HepG2 (cell line): ENCODE measurements at regions not wholly inside any gene's neighbourhood (a gene's known extent, or its start where the extent isn't known, plus 50 kb on each side); places are given as distances from the start of the nearest gene placed in this dataset.

Source experiments
- ATAC-seq: fragments of 200-7000 bp; cut with Tn5 transposase; 3 replicates; pipeline ENCODE4 v1.9.1; 2020; ENCODE audit warnings: mild to moderate bottlenecking, moderate library complexity
- BruUV-seq: library from RNA; stranded (reverse); fragments of 400-500 nt; replicated peaks from 2 replicates; lab custom pipeline; 2021; lab: Mats Ljungman, UMichigan
- CTCF ChIA-PET: fragments of 300-600 bp; formaldehyde crosslinking; extraction: SDS; loops from one replicate; lab custom pipeline; 2021; ENCODE audit warnings: low total read pairs, inconsistent platforms, low intra/inter-chr PET ratio; lab: Yijun Ruan, JAX
- POLR2A ChIA-PET: fragments of 350-600 bp; sonication (Branson Sonifier 250); formaldehyde crosslinking; loops from one replicate; lab custom pipeline; 2020; ENCODE audit warnings: antibody characterized with exemption, inconsistent platforms; lab: Yijun Ruan, JAX
- DNase-seq: peaks from one replicate; pipeline ENCODE4 v3.0.0-alpha.2; 2015; ENCODE audit warnings: low spot score
- FAIRE-seq: peaks from 3 replicates; lab custom pipeline; 2011; peaks lifted over from hg19 to GRCh38; lab: Jason Lieb, UNC
- H2AFZ ChIP-seq: one replicate; pipeline ENCODE4 v1.6.1; 2011; ENCODE audit warnings: low read length, inconsistent platforms
- H3K27ac ChIP-seq: fragments of 300-600 bp; 3 replicates; pipeline ENCODE4 v1.8.0; 2011; ENCODE audit warnings: mixed run types, mild to moderate bottlenecking, mixed read lengths, low read length, inconsistent platforms; ENCODE audit not compliant: insufficient read depth; ENCODE audit errors: extremely low read length
- H3K27me3 ChIP-seq, 2 experiments: fragments of 200-600 bp in 1 of 2; 2 replicates in 1 of 2; 3 replicates in 1 of 2; pipeline versions ENCODE4 v1.6.0 to v1.8.0; 2011; ENCODE audit warnings: low read length in 2 of 2, mild to moderate bottlenecking in 2 of 2, moderate library complexity in 2 of 2, inconsistent platforms in 1 of 2; ENCODE audit not compliant: insufficient read depth in 2 of 2, control insufficient read depth in 1 of 2
- H3K36me3 ChIP-seq, 2 experiments: fragments of 200-600 bp in 1 of 2; replicated peaks in 1 of 2; 2 replicates in 1 of 2; 3 replicates in 1 of 2; pipeline versions ENCODE4 v1.5.1 to v1.8.0; 2011; ENCODE audit warnings: low read length in 2 of 2, inconsistent platforms in 1 of 2; ENCODE audit not compliant: insufficient read depth in 2 of 2, control insufficient read depth in 1 of 2
- H3K4me1 ChIP-seq: 2 replicates; pipeline ENCODE4 v1.5.1; 2012; ENCODE audit warnings: low read length, inconsistent platforms; ENCODE audit not compliant: insufficient read depth
- H3K4me2 ChIP-seq: 2 replicates; pipeline ENCODE4 v1.6.0; 2011; ENCODE audit warnings: low read depth, low read length, inconsistent platforms
- H3K4me3 ChIP-seq, 3 experiments: fragments of 200-600 bp in 1 of 3; sonication (generic), shearing (Covaris generic) in 1 of 3; replicated peaks in 1 of 3; 2 replicates each; pipeline ENCODE4 v1.5.1; 2011 to 2016; ENCODE audit warnings: low read length in 3 of 3, inconsistent platforms in 2 of 3, low read depth in 2 of 3, mild to moderate bottlenecking in 2 of 3, control low read depth in 1 of 3, mixed read lengths in 1 of 3; ENCODE audit not compliant: insufficient read depth in 1 of 3
- H3K79me2 ChIP-seq: one replicate; pipeline ENCODE4 v1.6.1; 2011; ENCODE audit warnings: low read length, inconsistent platforms; ENCODE audit not compliant: insufficient read depth
- H3K9ac ChIP-seq: 2 replicates; pipeline ENCODE4 v1.6.0; 2011; ENCODE audit warnings: mild to moderate bottlenecking, low read depth, low read length, inconsistent platforms; ENCODE audit not compliant: insufficient read depth
- H3K9me3 ChIP-seq: 2 replicates; pipeline ENCODE4 v1.5.1; 2012; ENCODE audit warnings: mild to moderate bottlenecking, low read length
- H4K20me1 ChIP-seq: 2 replicates; pipeline ENCODE4 v1.6.0; 2011; ENCODE audit warnings: inconsistent platforms, mild to moderate bottlenecking, low read length, moderate library complexity; ENCODE audit not compliant: insufficient read depth
- CEBPG ChIP-seq: IDR thresholded peaks from 2 replicates; pipeline ENCODE4 v1.6.1; 2016
- FOXK2 ChIP-seq: fragments of 450-650 bp; IDR thresholded peaks from 2 replicates; pipeline ENCODE4 v1.6.1; 2016
- GRHL1 ChIP-seq: sonication (generic); formaldehyde crosslinking; conservative IDR thresholded peaks from 2 replicates; pipeline ENCODE4 v1.8.0; 2022; ENCODE audit warnings: missing genetic modification reagents
- HIVEP1 ChIP-seq: sonication (generic); formaldehyde crosslinking; IDR thresholded peaks from 2 replicates; pipeline ENCODE4 v1.4.0; 2020; ENCODE audit warnings: mild to moderate bottlenecking, missing genetic modification reagents
- HNF4G ChIP-seq, 2 experiments: sonication (generic) in 1 of 2; formaldehyde crosslinking in 1 of 2; IDR thresholded peaks; 2 replicates each; pipeline versions ENCODE4 v1.4.0 to v1.6.1; 2011 to 2020; ENCODE audit warnings: borderline replicate concordance in 2 of 2, low read depth in 2 of 2, mild to moderate bottlenecking in 2 of 2, low read length in 1 of 2, missing genetic modification reagents in 1 of 2, moderate library complexity in 1 of 2
- PAX8 ChIP-seq: sonication (generic); formaldehyde crosslinking; IDR thresholded peaks from 2 replicates; pipeline ENCODE4 v1.8.0; 2022; ENCODE audit warnings: mild to moderate bottlenecking, missing genetic modification reagents, borderline replicate concordance
- TAF15 ChIP-seq: fragments of 200-400 bp; formaldehyde crosslinking; IDR thresholded peaks from one replicate; pipeline ENCODE4 v1.6.1; 2018; ENCODE audit warnings: mild to moderate bottlenecking, low read depth, low read length; ENCODE audit not compliant: poor library complexity, severe bottlenecking
- THAP7 ChIP-seq: sonication (generic); formaldehyde crosslinking; IDR thresholded peaks from 2 replicates; pipeline ENCODE4 v1.8.1; 2023; ENCODE audit warnings: mild to moderate bottlenecking, missing genetic modification reagents
- ZFAT ChIP-seq: sonication (generic); formaldehyde crosslinking; conservative IDR thresholded peaks from 2 replicates; pipeline ENCODE4 v1.8.1; 2023; ENCODE audit warnings: missing genetic modification reagents, inconsistent platforms
- ZHX1 ChIP-seq: sonication (generic); formaldehyde crosslinking; IDR thresholded peaks from 2 replicates; pipeline ENCODE4 v1.8.1; 2022; ENCODE audit warnings: low read depth, mild to moderate bottlenecking, missing genetic modification reagents
- ZNF124 ChIP-seq: sonication (generic); formaldehyde crosslinking; IDR thresholded peaks from 2 replicates; pipeline ENCODE4 v1.4.0; 2020; ENCODE audit warnings: missing genetic modification reagents
- ZNF556 ChIP-seq: sonication (generic); formaldehyde crosslinking; IDR thresholded peaks from 2 replicates; pipeline ENCODE4 v1.4.0; 2020; ENCODE audit warnings: mild to moderate bottlenecking, missing genetic modification reagents, borderline replicate concordance
- ZNF660 ChIP-seq: sonication (generic); formaldehyde crosslinking; IDR thresholded peaks from 2 replicates; pipeline ENCODE4 v1.5.1; 2020; ENCODE audit warnings: mild to moderate bottlenecking, low read depth, missing genetic modification reagents, borderline replicate concordance
- WGBS: methylation state at CpG from one replicate; pipeline ENCODE4 v1.1.6; 2017; ENCODE audit warnings: low lambda C conversion rate; 5-methylcytosine and 5-hydroxymethylcytosine counted together
- in situ Hi-C: cut with HindIII; loops from 2 replicates; pipeline ENCODE4 v1.10.0; 2017; ENCODE audit warnings: low pct_unique_long_range_greater_than_20kb; ENCODE audit not compliant: extremely low pct_ligation_motif_present
- intact Hi-C: fragments of 100-400 bp; cut with micrococcal nuclease; formaldehyde crosslinking; loops from one replicate; pipeline ENCODE4 v1.10.0; 2022; ENCODE audit not compliant: unreplicated experiment

- FAIRE-seq (no peak), ATAC-seq (no peak), DNase-seq (no peak)
- Histone ChIP-seq H3K4me3 (no peak overlapping the region), H3K4me1 (no peaks in the 10 kb centered on the region), H3K36me3 (no peaks in the 10 kb centered on the region), H3K9ac (no peak overlapping the region), H3K27ac (no peak overlapping the region), H3K4me2 (no peak overlapping the region), H2AFZ (no peak overlapping the region), H3K9me3 (no peaks in the 10 kb centered on the region), H4K20me1 (no peaks in the 10 kb centered on the region), H3K27me3 (no peaks in the 10 kb centered on the region), H3K79me2 (no peaks in the 10 kb centered on the region)
- CTCF ChIA-PET = no interaction called here
- intact Hi-C loops (no loop called here), in situ Hi-C loops (no loop called here)
- POLR2A ChIA-PET = no interaction called here
- TF ChIP-seq FOXK2 = no peak
- TF ChIP-seq ZNF660 (CRISPR knock-in tag) = no peak
- no peak for TF ChIP-seq ZFAT (CRISPR knock-in tag)
- no peak for TF ChIP-seq HNF4G (IDR thresholded peaks at IDR 0.05; ENCODE audit: borderline replicate concordance, low read depth, low read length)
- TF ChIP-seq HNF4G (CRISPR knock-in tag; IDR thresholded peaks at IDR 0.05; ENCODE audit: borderline replicate concordance, low read depth) = no peak
- no peak for TF ChIP-seq THAP7 (CRISPR knock-in tag)
- no peak for TF ChIP-seq ZNF124 (CRISPR knock-in tag)
- TF ChIP-seq GRHL1 = no peak
- no peak for TF ChIP-seq TAF15
- no peak for TF ChIP-seq CEBPG
- no peak for TF ChIP-seq PAX8
- no peak for TF ChIP-seq ZHX1 (CRISPR knock-in tag)
- TF ChIP-seq HIVEP1 (CRISPR knock-in tag) = no peak
- no peak for TF ChIP-seq ZNF556 (CRISPR knock-in tag)
- 22% methylated on average over 3 of the region's 3 CpGs for WGBS
- no TSS peak for BruUV-seq
These were observed 1661.8 kb upstream of the SPRY2 start for GRCh38 chr13:82002710-82003109.
